Thyroid gland (tissue), 4 donors: ENCODE measurements at regions not wholly inside any gene's neighbourhood (a gene's known extent, or its start where the extent isn't known, plus 50 kb on each side); places are given as distances from the start of the nearest gene placed in this dataset.
"Not testable (repeated sequence)": the region's sequence is repeated elsewhere in the genome, so short reads cannot be mapped to it uniquely, and the experiment has no call there.

Experiments
- DNase-seq, 2 donors: peaks; one replicate each; pipeline ENCODE4 v3.0.0-alpha.2; 2019
- H3K27ac ChIP-seq, 3 donors: fragments of 200-600 bp; sonication (generic); 1 replicate in 2 of 3; 2 replicates in 1 of 3; pipeline ENCODE4 v1.5.1; 2016 to 2019; ENCODE audit warnings: mild to moderate bottlenecking in 1 of 3, moderate library complexity in 1 of 3
- H3K27me3 ChIP-seq: fragments of 200-600 bp; sonication (generic); one replicate; pipeline ENCODE4 v1.5.1; 2019
- H3K36me3 ChIP-seq, 2 donors: fragments of 200-600 bp; sonication (generic); one replicate each; pipeline ENCODE4 v1.5.1; 2016 to 2019
- H3K4me1 ChIP-seq, 2 donors: fragments of 200-600 bp; sonication (generic); one replicate each; pipeline ENCODE4 v1.5.1; 2017 to 2019
- H3K4me3 ChIP-seq, 3 donors: fragments of 200-600 bp; sonication (generic); replicated peaks in 1 of 3; 1 replicate in 2 of 3; 2 replicates in 1 of 3; pipeline ENCODE4 v1.5.1; 2016; ENCODE audit warnings: mild to moderate bottlenecking in 1 of 3
- H3K9me3 ChIP-seq: fragments of 200-600 bp; sonication (generic); one replicate; pipeline ENCODE4 v1.5.1; 2017
- POLR2A ChIP-seq, 2 donors: fragments of 450-650 bp; IDR thresholded peaks; one replicate each; pipeline ENCODE4 v1.6.1; 2017; ENCODE audit warnings: antibody characterized with exemption in 2 of 2, mild to moderate bottlenecking in 2 of 2, moderate library complexity in 1 of 2
- WGBS, 2 donors: methylation state at CpG; one replicate each; pipeline ENCODE4 v1.1.5; 2017; 5-methylcytosine and 5-hydroxymethylcytosine counted together
- intact Hi-C: fragments of 100-400 bp; cut with DNase I; formaldehyde crosslinking; loops from one replicate; pipeline ENCODE4 v1.15.1; 2023
- TF ChIP-seq, protein P1 (sequence below), 6 experiments: fragments of 200-600 bp in 3 of 6; fragments of 450-650 bp in 3 of 6; sonication (generic) in 3 of 6; IDR thresholded peaks; one replicate each; pipeline ENCODE4 v1.5.1; 2016 to 2019; ENCODE audit warnings: antibody characterized with exemption in 6 of 6, mild to moderate bottlenecking in 2 of 6, inconsistent platforms in 1 of 6, moderate library complexity in 1 of 6

DNA sequence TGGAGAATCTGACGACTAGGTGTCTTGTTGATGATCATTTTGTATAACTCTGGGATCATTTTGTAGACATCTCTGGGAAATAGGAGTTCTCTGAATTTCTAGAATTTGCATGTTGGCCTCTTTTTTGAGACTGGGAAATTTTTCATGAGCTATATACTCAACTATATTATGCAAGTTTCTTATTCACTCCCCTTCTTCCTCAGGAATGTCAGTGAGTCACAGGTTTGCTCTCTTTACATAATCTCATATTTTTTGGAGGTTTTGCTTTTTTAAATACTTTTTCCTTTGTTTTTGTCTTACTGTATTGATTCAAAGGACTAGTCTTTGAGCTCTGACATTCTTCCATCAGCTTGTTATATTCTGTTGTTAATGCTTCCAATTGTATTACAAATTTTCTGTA lies 1324.2 kb downstream of the TECRL start:
- H3K9me3 ChIP-seq, result no peaks in the 10 kb centered on the region
- H3K27ac ChIP-seq, result no peak overlapping the region
- H3K36me3 ChIP-seq, result no peaks in the 10 kb centered on the region
- intact Hi-C loops, result no loop called here
- 76 to 81% methylated on average over 1 of the region's 1 CpG for WGBS, 2 donors
- H3K27me3 ChIP-seq, result no peaks in the 10 kb centered on the region
- no peaks in the 10 kb centered on the region for H3K4me1 ChIP-seq
- TF ChIP-seq, protein P1, sequence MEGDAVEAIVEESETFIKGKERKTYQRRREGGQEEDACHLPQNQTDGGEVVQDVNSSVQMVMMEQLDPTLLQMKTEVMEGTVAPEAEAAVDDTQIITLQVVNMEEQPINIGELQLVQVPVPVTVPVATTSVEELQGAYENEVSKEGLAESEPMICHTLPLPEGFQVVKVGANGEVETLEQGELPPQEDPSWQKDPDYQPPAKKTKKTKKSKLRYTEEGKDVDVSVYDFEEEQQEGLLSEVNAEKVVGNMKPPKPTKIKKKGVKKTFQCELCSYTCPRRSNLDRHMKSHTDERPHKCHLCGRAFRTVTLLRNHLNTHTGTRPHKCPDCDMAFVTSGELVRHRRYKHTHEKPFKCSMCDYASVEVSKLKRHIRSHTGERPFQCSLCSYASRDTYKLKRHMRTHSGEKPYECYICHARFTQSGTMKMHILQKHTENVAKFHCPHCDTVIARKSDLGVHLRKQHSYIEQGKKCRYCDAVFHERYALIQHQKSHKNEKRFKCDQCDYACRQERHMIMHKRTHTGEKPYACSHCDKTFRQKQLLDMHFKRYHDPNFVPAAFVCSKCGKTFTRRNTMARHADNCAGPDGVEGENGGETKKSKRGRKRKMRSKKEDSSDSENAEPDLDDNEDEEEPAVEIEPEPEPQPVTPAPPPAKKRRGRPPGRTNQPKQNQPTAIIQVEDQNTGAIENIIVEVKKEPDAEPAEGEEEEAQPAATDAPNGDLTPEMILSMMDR (IDR thresholded peaks at IDR 0.05), result no peak
- TF ChIP-seq POLR2A (IDR thresholded peaks at IDR 0.05), result no peak
- H3K4me3 ChIP-seq, result no peak overlapping the region
- DNase-seq, result no peak

DNA sequence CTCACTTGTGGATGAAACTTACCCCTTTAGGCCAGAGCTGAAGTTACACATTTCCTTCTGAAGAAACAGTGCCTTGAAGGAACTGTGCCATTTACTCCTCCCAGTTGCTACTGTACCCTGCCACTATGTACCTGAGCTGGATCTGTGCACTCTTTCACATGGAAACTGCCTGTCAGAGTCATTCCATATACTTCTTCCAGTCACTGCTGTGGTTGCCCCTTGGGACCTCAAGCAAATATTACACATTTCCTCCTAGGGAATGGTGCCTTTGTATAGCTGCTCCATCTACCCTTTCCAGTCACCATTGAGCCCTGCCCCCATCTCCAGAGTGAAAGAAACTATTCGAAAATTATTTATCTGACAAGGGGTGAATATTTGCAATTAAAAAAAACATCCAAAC lies 1328.3 kb downstream of the TECRL start:
- Histone ChIP-seq H3K9me3 (no peaks in the 10 kb centered on the region), H3K4me3 (no peak overlapping the region), H3K4me1 (no peaks in the 10 kb centered on the region), H3K27ac (no peak overlapping the region), H3K36me3 (no peaks in the 10 kb centered on the region), H3K27me3 (no peaks in the 10 kb centered on the region)
- no peak for DNase-seq
- intact Hi-C loops, result no loop called here
- TF ChIP-seq, protein P1 (IDR thresholded peaks at IDR 0.05), result no peak
- TF ChIP-seq POLR2A (IDR thresholded peaks at IDR 0.05), result no peak
- WGBS, 2 donors, result 63 to 66% methylated on average over 1 of the region's 1 CpG

DNA sequence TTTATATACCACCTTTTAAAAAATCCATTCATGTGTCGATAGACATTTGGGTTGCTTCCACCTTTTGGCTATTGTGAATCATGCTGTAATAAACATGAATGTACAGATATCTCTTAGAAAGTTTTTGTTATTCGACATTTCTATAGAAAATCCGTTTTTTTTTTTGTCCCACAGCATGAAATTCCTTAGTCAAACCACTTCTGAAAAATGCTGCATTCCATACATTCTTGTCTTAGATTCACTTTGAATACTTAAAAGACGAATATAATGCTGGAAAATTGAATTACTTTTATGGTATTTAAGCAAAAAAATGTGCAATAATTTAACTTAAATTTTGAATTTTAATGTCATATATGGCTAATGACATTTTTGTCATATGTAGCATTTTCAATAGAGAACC lies 1345.5 kb downstream of the TECRL start:
- WGBS, 2 donors, result 41 to 48% methylated on average over 4 of the region's 4 CpGs
- H3K4me1 ChIP-seq, result no peaks in the 10 kb centered on the region

DNA sequence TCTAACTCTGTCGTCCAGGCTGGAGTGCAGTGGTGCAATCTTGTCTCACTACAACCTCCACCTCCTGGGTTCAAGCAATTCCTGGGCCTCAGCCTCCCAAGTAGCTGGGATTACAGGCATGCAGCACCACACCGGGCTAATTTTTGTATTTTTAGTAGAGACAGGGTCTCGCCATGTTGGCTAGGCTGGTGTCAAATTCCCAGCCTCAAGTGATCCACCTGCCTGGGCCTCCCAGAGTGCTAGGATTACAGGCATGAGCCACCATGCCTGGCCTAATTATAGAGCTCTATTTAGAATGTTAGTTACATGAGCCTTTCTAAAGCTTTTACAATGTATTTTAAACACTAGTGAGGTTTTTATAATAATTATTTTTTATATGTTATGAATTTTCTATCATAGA lies 1346.4 kb downstream of the TECRL start:
- WGBS, 2 donors, result 88 to 91% methylated on average over 3 of the region's 3 CpGs
- H3K36me3 ChIP-seq, H3K9me3 ChIP-seq, H3K27ac ChIP-seq, DNase-seq, H3K4me3 ChIP-seq, H3K4me1 ChIP-seq, intact Hi-C loops, H3K27me3 ChIP-seq: not testable (repeated sequence)

More for the DNA sequence above, 1345.5 kb downstream of the TECRL start:
- Histone ChIP-seq H3K9me3 (no peaks in the 10 kb centered on the region), H3K4me3 (no peak overlapping the region), H3K36me3 (no peaks in the 10 kb centered on the region), H3K27me3 (no peaks in the 10 kb centered on the region), H3K27ac (no peak overlapping the region)
- intact Hi-C loops, result no loop called here
- no peak for TF ChIP-seq POLR2A (IDR thresholded peaks at IDR 0.05)
- TF ChIP-seq, protein P1 (IDR thresholded peaks at IDR 0.05), result no peak
- no peak for DNase-seq

DNA sequence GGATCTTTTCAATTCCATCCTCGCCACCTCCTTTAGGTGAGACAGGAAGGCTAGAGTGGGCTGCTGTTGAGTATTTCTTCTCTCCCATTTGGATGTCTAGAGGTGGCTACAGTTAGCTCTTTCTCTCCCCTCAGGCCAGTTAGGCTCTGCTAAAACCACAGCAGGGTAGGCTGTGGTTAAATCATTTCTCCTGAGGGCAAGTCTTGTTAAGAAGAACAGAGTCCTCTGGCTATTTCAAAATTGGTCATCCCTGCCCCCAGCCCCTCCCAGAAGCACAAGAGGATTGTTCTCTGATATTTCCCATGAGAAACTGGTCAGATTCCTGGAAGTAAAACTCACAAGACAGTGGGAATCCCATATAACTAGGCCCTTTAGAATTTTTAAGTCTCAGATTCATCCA lies 1359.5 kb downstream of the TECRL start:
- no peak for DNase-seq
- Histone ChIP-seq H3K27me3 (no peaks in the 10 kb centered on the region), H3K36me3 (no peaks in the 10 kb centered on the region), H3K27ac (no peak overlapping the region), H3K4me1 (no peaks in the 10 kb centered on the region), H3K4me3 (no peak overlapping the region), H3K9me3 (no peaks in the 10 kb centered on the region)
- WGBS, 2 donors, result 37 to 87% methylated on average over 1 of the region's 1 CpG
- TF ChIP-seq, protein P1 (IDR thresholded peaks at IDR 0.05), result no peak
- TF ChIP-seq POLR2A (IDR thresholded peaks at IDR 0.05), result no peak
- intact Hi-C loops, result no loop called here

DNA sequence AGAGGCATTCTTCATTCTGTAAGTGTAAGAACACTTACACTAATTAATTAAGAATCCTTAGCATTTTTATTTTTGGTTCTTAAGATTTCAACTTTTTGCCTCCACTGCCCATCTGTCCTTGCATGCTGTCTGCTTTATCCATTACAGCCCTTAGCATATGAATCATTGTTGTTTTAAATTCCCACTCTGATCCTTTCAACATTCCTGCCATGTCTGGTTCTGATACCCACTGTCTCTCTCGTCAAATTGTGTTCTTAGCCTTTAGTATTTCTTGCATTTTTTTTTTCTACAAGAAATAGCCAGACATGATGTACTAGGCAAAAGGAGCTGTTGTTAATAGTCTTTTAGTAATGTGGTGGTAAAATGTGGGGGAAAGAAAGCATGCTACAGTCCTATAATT lies 1360.0 kb downstream of the TECRL start:
- Histone ChIP-seq H3K27ac (no peak overlapping the region), H3K36me3 (no peaks in the 10 kb centered on the region), H3K4me3 (no peak overlapping the region), H3K27me3 (no peaks in the 10 kb centered on the region), H3K9me3 (no peaks in the 10 kb centered on the region), H3K4me1 (no peaks in the 10 kb centered on the region)
- 26 to 39% methylated on average over 1 of the region's 1 CpG for WGBS, 2 donors
- TF ChIP-seq, protein P1 (IDR thresholded peaks at IDR 0.05), result no peak
- no peak for TF ChIP-seq POLR2A (IDR thresholded peaks at IDR 0.05)
- DNase-seq, result no peak
- intact Hi-C loops, result no loop called here
